BJ (cell line): ENCODE measurements at regions not wholly inside any gene's neighbourhood (a gene's known extent, or its start where the extent isn't known, plus 50 kb on each side); places are given as distances from the start of the nearest gene placed in this dataset.

Source experiments
- CTCF ChIA-PET: fragments of 350-600 bp; formaldehyde crosslinking; extraction: SDS; loops from one replicate; lab custom pipeline; 2021; ENCODE audit warnings: antibody characterized with exemption, inconsistent platforms; lab: Yijun Ruan, JAX
- POLR2A ChIA-PET: fragments of 300-600 bp; sonication (Branson Sonifier 250); formaldehyde crosslinking; extraction: SDS; loops from one replicate; lab custom pipeline; 2021; ENCODE audit warnings: antibody characterized with exemption; lab: Charles Lee
- DNase-seq: peaks from one replicate; pipeline ENCODE4 v3.0.0-alpha.2; 2011; ENCODE audit warnings: low read depth
- H3K27me3 ChIP-seq: 2 replicates; pipeline ENCODE4 v1.6.0; 2011; ENCODE audit warnings: low read length; ENCODE audit not compliant: control insufficient read depth, insufficient read depth
- H3K36me3 ChIP-seq: 2 replicates; pipeline ENCODE4 v1.5.1; 2011; ENCODE audit warnings: low read length; ENCODE audit not compliant: control insufficient read depth, insufficient read depth
- H3K4me3 ChIP-seq: 2 replicates; pipeline ENCODE4 v1.5.1; 2011; ENCODE audit warnings: low read depth, mild to moderate bottlenecking, control low read depth, low read length
- CTCF ChIP-seq: IDR thresholded peaks from 2 replicates; pipeline ENCODE4 v1.5.1; 2011; ENCODE audit warnings: low read depth, mild to moderate bottlenecking, control low read depth, inconsistent platforms, low read length, moderate library complexity; ENCODE audit not compliant: insufficient read depth

DNA sequence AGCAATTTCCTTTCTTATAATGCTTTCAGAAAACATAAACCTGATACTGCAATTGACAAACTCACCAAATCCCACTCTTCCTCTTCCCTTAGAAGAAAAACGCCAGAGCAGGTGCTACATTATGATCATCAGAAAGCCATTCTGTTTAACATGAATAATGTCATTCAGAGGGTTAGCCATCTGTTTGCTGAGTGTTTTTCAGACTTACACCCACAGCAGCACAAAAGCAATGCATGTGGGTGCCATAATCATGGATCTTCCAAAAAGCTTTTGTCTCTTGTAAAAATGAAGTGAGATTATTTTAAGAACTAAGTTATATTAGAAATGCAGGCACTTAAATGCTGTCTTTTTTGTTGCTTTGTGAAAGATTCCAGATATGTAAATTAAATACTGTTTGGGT, 204.6 kb upstream of the TMPRSS15 start:
- DNase-seq = no peak
- no peaks in the 10 kb centered on the region for H3K36me3 ChIP-seq
- TF ChIP-seq CTCF = no peak
- CTCF ChIA-PET = no interaction called here
- no peaks in the 10 kb centered on the region for H3K27me3 ChIP-seq
- H3K4me3 ChIP-seq = no peak overlapping the region
- POLR2A ChIA-PET = no interaction called here

GRCh38 chr21:18614303-18614702, 210.7 kb upstream of the TMPRSS15 start:
- no peak overlapping the region for H3K4me3 ChIP-seq
- ChIA-PET POLR2A (no interaction called here), CTCF (no interaction called here)
- no peak for DNase-seq
- no peak for TF ChIP-seq CTCF
- H3K36me3 ChIP-seq = no peaks in the 10 kb centered on the region
- H3K27me3 ChIP-seq = no peaks in the 10 kb centered on the region

- ChIA-PET POLR2A (no interaction called here), CTCF (no interaction called here)
- Histone ChIP-seq H3K4me3 (no peak overlapping the region), H3K27me3 (no peaks in the 10 kb centered on the region), H3K36me3 (no peaks in the 10 kb centered on the region)
- no peak for DNase-seq
- TF ChIP-seq CTCF = no peak
Observed at GRCh38 chr21:18617291-18617690, 213.7 kb upstream of the TMPRSS15 start.

- CTCF ChIA-PET = no interaction called here
- no peak for DNase-seq
- Histone ChIP-seq H3K4me3 (no peak overlapping the region), H3K27me3 (no peaks in the 10 kb centered on the region), H3K36me3 (no peaks in the 10 kb centered on the region)
- no peak for TF ChIP-seq CTCF
- POLR2A ChIA-PET = no interaction called here
Observed at GRCh38 chr21:18620436-18620835, 216.9 kb upstream of the TMPRSS15 start.

DNA sequence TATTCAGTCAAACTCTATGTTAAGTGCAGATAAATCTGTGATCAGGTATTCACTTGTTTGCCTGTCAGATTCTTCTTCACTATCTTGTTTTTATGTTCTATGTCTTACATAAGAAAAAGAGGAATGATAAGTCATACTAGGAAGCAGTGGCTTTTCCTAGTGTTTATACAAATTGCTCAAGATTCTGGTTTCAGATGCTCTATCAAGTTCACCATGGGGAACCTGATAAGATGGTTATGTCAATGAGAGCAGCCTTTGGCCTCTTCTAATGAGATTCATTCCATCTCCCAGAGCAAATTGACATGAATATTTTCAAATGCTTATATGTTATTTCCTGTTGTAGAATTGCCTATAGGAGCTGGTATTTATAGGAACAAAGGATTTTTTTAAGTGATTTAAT, 218.8 kb upstream of the TMPRSS15 start:
- no peaks in the 10 kb centered on the region for H3K36me3 ChIP-seq
- no peak for DNase-seq
- no peak overlapping the region for H3K4me3 ChIP-seq
- ChIA-PET CTCF (no interaction called here), POLR2A (no interaction called here)
- no peak for TF ChIP-seq CTCF
- H3K27me3 ChIP-seq = no peaks in the 10 kb centered on the region
